Muscle layer of duodenum (tissue), 2 donors: ENCODE measurements at regions not wholly inside any gene's neighbourhood (a gene's known extent, or its start where the extent isn't known, plus 50 kb on each side); places are given as distances from the start of the nearest gene placed in this dataset.
"Not testable (repeated sequence)": the region's sequence is repeated elsewhere in the genome, so short reads cannot be mapped to it uniquely, and the experiment has no call there.

ENCODE experiments used
- H3K27ac ChIP-seq: one replicate; pipeline ENCODE4 v1.7.0; 2013; ENCODE audit warnings: mild to moderate bottlenecking, low read length
- H3K27me3 ChIP-seq: one replicate; pipeline ENCODE4 v1.7.0; 2013; ENCODE audit warnings: low read depth, mild to moderate bottlenecking, control low read depth, low read length
- H3K36me3 ChIP-seq, 2 donors: one replicate each; pipeline ENCODE4 v1.7.0; 2013; ENCODE audit warnings: low read length in 2 of 2, control low read depth in 1 of 2, mild to moderate bottlenecking in 1 of 2; ENCODE audit not compliant: insufficient read depth in 2 of 2, control insufficient read depth in 1 of 2
- H3K4me1 ChIP-seq, 2 donors: one replicate each; pipeline ENCODE4 v1.7.0; 2013; ENCODE audit warnings: low read length in 2 of 2, mild to moderate bottlenecking in 2 of 2, control low read depth in 1 of 2, moderate library complexity in 1 of 2; ENCODE audit not compliant: insufficient read depth in 2 of 2, control insufficient read depth in 1 of 2
- H3K4me3 ChIP-seq, 2 donors: one replicate each; pipeline ENCODE4 v1.7.0; 2013; ENCODE audit warnings: low read length in 2 of 2, low read depth in 1 of 2, mild to moderate bottlenecking in 1 of 2
- H3K9me3 ChIP-seq, 2 donors: one replicate each; pipeline ENCODE4 v1.7.0; 2013; ENCODE audit warnings: low read length in 2 of 2, control low read depth in 1 of 2, mild to moderate bottlenecking in 1 of 2; ENCODE audit not compliant: control insufficient read depth in 1 of 2
- donor health status: healthy.

DNA sequence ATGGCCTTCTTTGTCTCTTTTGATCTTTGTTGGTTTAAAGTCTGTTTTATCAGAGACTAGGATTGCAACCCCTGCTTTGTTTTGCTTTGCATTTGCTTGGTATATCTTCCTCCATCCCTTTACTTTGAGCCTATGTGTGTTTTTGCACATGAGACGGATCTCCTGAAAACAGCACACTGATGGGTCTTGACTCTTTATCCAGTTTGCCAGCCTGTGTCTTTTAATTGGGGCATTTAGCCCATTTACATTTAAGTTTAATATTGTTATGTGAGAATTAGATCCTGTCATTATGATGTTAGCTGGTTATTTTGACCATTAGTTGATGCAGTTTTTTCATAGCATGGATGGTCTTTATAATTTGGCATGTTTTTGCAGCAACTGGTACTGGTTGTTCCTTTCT lies 89.2 kb upstream of the ITPRID2 start:
- H3K4me3 ChIP-seq, H3K27me3 ChIP-seq, H3K36me3 ChIP-seq, H3K9me3 ChIP-seq, H3K27ac ChIP-seq: not testable (repeated sequence)
- peaks cover 9 to 12% of the 10 kb centered on the region in 2 donors for H3K4me1 ChIP-seq

DNA sequence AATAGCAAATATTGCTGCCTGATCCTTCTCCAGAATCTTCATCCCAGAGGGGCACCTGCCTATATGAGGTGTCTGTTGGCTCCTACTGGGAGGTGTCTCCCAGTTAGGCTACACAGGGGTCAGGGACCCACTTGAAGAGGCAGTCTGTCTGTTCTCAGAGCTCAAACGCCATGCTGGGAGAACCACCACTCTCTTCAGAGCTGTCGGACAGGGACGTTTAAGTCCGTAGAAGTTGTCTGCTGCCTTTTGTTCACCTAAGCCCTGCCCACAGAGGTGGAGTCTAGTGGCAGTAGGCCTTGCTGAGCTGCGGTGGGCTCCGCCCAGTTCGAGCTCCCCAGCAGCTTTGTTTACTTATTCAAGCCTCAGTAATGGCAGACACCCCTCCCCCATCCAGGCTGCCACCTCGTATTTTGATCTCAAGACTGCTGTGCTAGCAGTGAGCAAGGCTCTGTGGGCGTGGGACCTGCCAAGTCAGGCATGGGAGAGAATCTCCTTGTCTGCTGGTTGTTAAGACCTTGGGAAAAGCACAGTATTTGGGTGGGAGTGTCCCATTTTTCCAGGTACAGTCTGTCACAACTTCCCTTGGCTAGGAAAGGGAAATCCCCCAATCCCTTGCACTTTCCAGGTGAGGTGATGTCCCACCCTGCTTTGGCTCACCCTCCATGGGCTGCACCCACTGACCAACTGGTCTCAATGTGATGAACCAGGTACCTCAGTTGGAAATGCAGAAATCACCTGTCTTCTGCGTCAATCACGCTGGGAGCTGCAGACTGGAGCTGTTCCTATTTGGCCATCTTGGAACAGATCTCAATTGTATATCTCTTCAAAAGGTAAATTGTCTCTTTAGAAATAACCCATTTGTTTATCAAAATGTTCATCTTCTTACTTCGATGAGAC lies 87.4 kb upstream of the ITPRID2 start:
- H3K27ac ChIP-seq, H3K9me3 ChIP-seq, H3K4me3 ChIP-seq, H3K27me3 ChIP-seq, H3K36me3 ChIP-seq: not testable (repeated sequence)
- peaks cover 9 to 12% of the 10 kb centered on the region in 2 donors for H3K4me1 ChIP-seq

DNA sequence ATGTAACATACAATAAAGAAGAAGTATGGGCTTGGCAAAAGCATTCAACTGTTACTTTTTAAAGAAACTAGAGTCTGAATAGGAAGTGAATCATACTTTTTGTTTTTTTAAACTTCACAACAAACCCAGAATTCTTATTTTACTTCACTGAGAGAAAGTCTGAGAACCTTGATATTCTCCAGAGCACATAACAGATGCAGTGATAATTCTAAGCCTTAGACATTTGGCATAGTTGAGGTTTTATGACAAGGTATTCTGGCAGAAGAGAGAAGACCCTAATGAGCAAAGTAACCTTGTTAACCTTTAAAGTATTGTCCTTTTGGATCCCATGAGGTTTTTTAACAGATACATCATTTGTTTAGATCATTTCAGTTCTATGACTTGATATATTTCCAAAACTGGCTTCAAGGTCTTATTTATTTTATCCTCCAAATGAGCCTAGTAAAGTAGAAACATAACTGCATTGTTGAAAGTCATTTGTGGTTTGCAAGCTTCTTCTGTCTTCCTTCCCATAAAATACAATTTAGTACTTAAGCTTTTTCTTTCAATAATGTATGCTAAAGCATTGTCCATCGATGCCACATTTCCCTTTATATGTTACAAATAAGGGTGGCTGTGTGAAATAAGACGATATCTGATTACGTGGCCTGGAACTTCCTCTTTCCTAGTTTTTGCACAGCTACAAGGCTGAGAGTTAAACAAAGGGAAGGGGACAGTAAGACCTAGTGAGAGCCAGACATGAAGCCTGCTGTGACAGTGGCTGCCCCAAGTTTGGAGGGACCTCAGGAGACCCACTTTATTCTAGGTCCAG lies 86.1 kb upstream of the ITPRID2 start:
- Histone ChIP-seq H3K4me1 (peaks cover 9 to 12% of the 10 kb centered on the region in 2 donors), H3K27me3 (no peaks in the 10 kb centered on the region), H3K4me3 (no peak overlapping the region), H3K9me3 (no peaks in the 10 kb centered on the region), H3K36me3 (no peaks in the 10 kb centered on the region), H3K27ac (no peak overlapping the region)

DNA sequence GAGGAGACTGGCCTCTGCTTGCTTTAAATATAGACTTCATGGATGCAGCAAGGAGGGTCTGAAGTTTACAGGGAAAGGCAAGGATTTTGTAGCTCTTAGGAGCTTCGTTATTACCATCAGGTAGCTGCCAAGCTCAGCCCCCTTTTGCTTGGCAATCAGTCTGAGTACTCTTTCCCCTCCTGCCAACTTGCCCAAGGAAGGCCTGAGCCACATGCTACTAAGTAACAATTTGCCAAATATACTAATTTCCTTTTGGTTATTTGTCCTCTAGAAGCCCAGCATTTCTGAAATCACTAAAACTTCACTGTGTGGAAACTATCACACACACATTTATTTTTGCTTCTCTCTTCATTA lies 85.5 kb upstream of the ITPRID2 start:
- H3K4me1 ChIP-seq = peaks cover 9 to 15% of the 10 kb centered on the region in 2 donors
- H3K9me3 ChIP-seq = no peaks in the 10 kb centered on the region
- H3K27me3 ChIP-seq = no peaks in the 10 kb centered on the region
- H3K36me3 ChIP-seq = no peaks in the 10 kb centered on the region
- H3K27ac ChIP-seq = no peak overlapping the region
- H3K4me3 ChIP-seq = no peak overlapping the region

DNA sequence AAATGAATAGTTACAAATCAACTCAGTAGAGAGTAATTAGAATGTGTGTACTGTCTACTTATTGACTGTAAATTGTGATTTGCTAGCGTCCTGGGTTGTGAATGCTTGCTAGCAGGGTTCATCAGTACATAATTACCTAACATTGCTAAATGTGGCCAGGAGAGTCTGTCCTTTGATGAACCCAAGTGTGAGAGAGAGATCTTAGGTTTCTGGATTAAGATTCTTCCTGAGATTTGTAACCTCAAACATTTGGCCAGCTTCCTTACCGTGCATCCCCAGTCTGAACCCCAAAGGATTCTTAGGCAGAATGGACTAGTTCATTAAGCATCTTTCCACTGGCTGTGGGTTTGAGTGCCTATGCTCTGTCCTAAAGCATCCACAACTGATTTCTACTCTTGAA lies 84.0 kb upstream of the ITPRID2 start:
- Histone ChIP-seq H3K4me1 (peaks cover 9 to 20% of the 10 kb centered on the region in 2 donors), H3K27me3 (no peaks in the 10 kb centered on the region), H3K27ac (no peak overlapping the region)

DNA sequence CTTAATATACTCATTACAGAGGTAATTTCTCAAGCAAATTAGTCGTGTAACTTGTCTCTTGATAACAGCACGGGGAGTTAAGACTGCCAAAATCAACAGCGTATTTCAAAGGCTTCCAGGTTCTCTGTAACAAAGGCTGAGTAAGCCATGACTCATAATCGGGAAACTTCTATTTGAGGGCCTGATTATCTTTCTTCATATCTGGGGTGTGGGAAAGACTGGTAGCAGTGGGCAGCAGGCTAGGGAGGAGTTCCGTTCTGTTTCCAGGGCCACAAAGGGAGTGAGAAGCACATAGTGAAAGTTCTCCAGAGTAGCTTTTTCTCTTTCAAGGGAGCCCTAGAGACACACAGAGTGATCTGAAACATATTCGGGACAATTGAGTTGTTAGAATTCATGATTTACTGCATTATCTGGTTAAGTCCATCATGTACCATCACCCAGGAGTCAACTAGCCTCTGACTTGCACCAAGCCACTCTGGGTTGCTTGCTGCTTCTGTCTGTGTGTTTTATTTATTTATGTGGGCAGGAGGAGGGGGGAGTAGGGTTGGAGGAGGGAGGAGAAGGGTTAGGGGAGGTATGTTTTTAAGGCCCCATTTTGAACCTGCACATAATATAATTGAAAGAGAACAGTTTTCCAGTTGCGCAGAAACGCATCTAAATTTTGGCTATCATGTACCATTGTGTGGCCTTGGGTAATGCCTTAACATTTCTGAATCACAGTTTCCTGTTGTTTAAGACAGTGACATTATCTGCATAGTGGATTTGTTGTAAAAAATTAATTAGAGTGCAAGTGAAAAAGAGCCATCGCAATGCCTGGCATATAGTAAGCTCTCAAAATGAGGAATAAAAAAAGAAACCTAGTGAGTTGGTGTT lies 80.5 kb upstream of the ITPRID2 start:
- H3K27ac ChIP-seq = peak overlapping the region; percentile 80
- H3K4me3 ChIP-seq = peak overlapping the region; percentile 0 to 4

More for the DNA sequence above, 84.0 kb upstream of the ITPRID2 start:
- H3K4me3 ChIP-seq = no peak overlapping the region
- no peaks in the 10 kb centered on the region for H3K9me3 ChIP-seq
- H3K36me3 ChIP-seq = no peaks in the 10 kb centered on the region

DNA sequence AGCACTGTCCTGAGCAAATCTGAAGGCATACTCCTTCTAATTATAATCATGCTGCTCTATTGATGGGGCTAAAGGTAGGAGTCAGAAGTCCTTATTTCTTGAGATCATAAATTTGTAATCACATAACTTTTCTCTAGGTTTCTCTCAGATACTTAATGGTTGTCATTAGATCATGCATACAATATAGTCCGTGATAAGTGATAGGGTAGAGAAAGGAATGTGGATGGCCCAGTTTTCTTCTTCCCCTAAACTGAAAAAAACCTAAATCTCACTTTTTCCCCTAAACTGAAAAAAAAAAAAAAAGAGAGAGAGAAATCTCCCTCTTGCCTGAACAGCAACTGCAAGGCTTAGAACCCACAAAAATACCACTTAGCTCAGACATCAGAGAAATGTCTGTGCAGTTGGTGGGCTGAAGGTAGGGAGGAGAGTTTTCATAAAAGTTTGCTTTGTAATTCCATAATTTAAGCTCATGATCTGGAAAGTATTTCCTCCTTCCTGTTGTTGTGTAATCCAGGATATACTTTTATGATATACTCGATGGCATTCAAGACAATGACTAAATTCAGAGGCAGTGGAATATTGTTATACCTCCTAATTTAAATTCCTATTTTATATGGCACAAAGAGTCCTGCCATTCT lies 79.3 kb upstream of the ITPRID2 start:
- no peaks in the 10 kb centered on the region for H3K9me3 ChIP-seq
- H3K4me1 ChIP-seq = peaks cover 0 to 8% of the 10 kb centered on the region in 2 donors
- H3K36me3 ChIP-seq = no peaks in the 10 kb centered on the region
- no peak overlapping the region for H3K4me3 ChIP-seq
- H3K27me3 ChIP-seq = no peaks in the 10 kb centered on the region
- no peak overlapping the region for H3K27ac ChIP-seq

More for the DNA sequence above, 80.5 kb upstream of the ITPRID2 start:
- no peaks in the 10 kb centered on the region for H3K27me3 ChIP-seq
- no peaks in the 10 kb centered on the region for H3K36me3 ChIP-seq
- no peaks in the 10 kb centered on the region for H3K9me3 ChIP-seq
- peaks cover 0 to 11% of the 10 kb centered on the region in 2 donors for H3K4me1 ChIP-seq

DNA sequence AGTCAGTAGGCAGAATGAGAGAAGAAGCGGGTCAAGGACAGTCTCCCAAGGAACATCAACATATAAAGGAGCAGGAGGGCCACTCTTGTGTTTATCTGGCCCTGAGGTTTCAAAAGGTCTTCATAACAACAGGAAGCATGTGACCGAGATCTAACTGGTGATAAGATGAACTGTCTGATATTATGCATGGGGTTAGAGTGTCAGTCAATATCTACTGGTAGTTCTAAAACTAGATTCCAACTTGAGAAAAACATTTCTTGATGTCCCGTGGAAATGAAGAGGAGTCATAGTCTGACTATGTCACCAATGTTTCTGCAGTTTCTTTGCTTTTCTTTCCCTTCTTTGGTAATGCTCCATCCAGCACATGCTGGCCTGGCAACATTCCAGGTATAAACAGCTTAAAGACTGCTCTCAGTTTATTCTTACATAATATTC lies 77.5 kb upstream of the ITPRID2 start:
- H3K36me3 ChIP-seq = no peaks in the 10 kb centered on the region
- no peak overlapping the region for H3K27ac ChIP-seq
- H3K4me3 ChIP-seq = no peak overlapping the region
- H3K4me1 ChIP-seq = peaks cover 0 to 8% of the 10 kb centered on the region in 2 donors
- no peaks in the 10 kb centered on the region for H3K9me3 ChIP-seq
- H3K27me3 ChIP-seq = no peaks in the 10 kb centered on the region

DNA sequence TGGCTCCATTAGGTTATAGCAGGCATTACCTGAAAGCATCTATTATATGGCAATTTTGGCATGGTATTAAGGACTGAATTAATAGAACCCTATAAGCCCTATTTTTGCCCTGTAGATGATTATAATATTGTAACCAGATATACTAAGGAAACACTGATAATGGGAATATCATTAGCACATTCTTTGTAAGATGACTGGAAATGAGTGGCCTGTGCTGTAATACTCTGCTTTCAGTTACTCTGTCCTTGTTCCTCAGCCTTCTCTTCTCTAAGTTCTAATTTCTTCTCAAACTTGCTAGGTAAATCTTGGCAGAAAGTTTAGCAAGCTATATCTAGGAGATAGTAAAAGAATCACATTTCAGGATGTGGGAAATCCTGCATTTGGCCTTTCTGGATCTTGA lies 74.0 kb upstream of the ITPRID2 start:
- H3K4me1 ChIP-seq = no peaks in the 10 kb centered on the region
- no peak overlapping the region for H3K27ac ChIP-seq
- H3K27me3 ChIP-seq = no peaks in the 10 kb centered on the region
- no peak overlapping the region for H3K4me3 ChIP-seq
- no peaks in the 10 kb centered on the region for H3K9me3 ChIP-seq
- no peaks in the 10 kb centered on the region for H3K36me3 ChIP-seq

DNA sequence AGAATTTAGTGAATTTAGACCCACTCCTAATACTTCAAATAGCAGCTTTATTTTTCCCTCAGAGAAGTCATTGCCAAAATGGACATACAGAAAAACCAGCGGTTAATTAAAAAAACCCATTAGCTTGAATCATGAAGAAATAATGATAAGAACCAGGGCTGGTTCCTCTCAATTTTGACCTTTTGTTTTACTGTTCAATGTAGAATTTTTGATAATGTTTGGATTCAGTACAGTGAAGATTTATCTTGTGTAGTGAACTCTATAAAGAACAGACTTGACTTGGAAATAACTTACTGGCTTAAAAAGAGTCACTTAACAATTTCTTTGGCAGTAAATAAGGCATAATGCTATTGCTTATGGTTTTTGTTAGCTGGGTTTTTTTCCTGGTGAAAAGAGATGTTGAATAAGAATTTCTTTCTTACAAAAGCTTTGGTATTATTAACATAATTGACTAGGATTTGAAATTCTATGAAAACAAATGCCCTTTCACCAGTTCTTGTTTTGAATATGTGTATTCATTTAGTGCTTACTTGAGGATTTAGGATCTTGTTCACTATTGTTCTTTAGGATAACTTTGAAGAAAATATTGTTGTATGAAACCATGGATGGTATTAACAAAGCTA lies 73.4 kb upstream of the ITPRID2 start:
- H3K4me3 ChIP-seq = no peak overlapping the region
- H3K9me3 ChIP-seq = no peaks in the 10 kb centered on the region
- no peak overlapping the region for H3K27ac ChIP-seq
- H3K4me1 ChIP-seq = no peaks in the 10 kb centered on the region
- no peaks in the 10 kb centered on the region for H3K36me3 ChIP-seq
- no peaks in the 10 kb centered on the region for H3K27me3 ChIP-seq
